DMS153 treated with DMSO at 0.1 percent for 48 hours (cell line): ENCODE measurements at regions not wholly inside any gene's neighbourhood (a gene's known extent, or its start where the extent isn't known, plus 50 kb on each side); places are given as distances from the start of the nearest gene placed in this dataset.

Experiments
- DNase-seq: peaks from one replicate; lab custom pipeline; 2025; ENCODE audit not compliant: unreplicated experiment; lab: John Stamatoyannopoulos, UW

GRCh38 chr5:2902742-2903297 is 151.3 kb upstream of the IRX2 start:
- no peak for DNase-seq

GRCh38 chr5:2902186-2902585 is 150.7 kb upstream of the IRX2 start:
- DNase-seq = no peak

- no peak for DNase-seq
These were observed 150.0 kb upstream of the IRX2 start for GRCh38 chr5:2901511-2901910.

GRCh38 chr5:2901096-2901495 is 149.6 kb upstream of the IRX2 start:
- no peak for DNase-seq

GRCh38 chr5:2900360-2900759 is 148.9 kb upstream of the IRX2 start:
- DNase-seq = no peak

GRCh38 chr5:2899311-2899710 is 147.8 kb upstream of the IRX2 start:
- DNase-seq = no peak

- no peak for DNase-seq
These were observed 147.2 kb upstream of the IRX2 start for GRCh38 chr5:2898661-2899060.

GRCh38 chr5:2897276-2897961 is 145.9 kb upstream of the IRX2 start:
- DNase-seq = no peak

GRCh38 chr5:2896371-2897275 is 145.1 kb upstream of the IRX2 start:
- DNase-seq = no peak

GRCh38 chr5:2895876-2896275 is 144.4 kb upstream of the IRX2 start:
- DNase-seq = no peak

- DNase-seq = no peak
These were observed 143.7 kb upstream of the IRX2 start for GRCh38 chr5:2895196-2895595.

GRCh38 chr5:2894736-2895135 is 143.3 kb upstream of the IRX2 start:
- DNase-seq = no peak

GRCh38 chr5:2894316-2894715 is 142.8 kb upstream of the IRX2 start:
- DNase-seq = no peak

- DNase-seq = no peak
These were observed 141.1 kb upstream of the IRX2 start for GRCh38 chr5:2892466-2893000.

- DNase-seq = no peak
These were observed 140.3 kb upstream of the IRX2 start for GRCh38 chr5:2891781-2892180.

GRCh38 chr5:2890011-2890410 is 138.5 kb upstream of the IRX2 start:
- no peak for DNase-seq

GRCh38 chr5:2888520-2889060 is 137.1 kb upstream of the IRX2 start:
- DNase-seq = no peak

- no peak for DNase-seq
These were observed 136.2 kb upstream of the IRX2 start for GRCh38 chr5:2887481-2888348.

GRCh38 chr5:2886531-2886930 is 135.1 kb upstream of the IRX2 start:
- DNase-seq = no peak

- DNase-seq = no peak
These were observed 132.3 kb upstream of the IRX2 start for GRCh38 chr5:2883771-2884170.

- DNase-seq = no peak
These were observed 128.2 kb upstream of the IRX2 start for GRCh38 chr5:2879701-2880100.
